Endodermal cell (in vitro differentiated cells): ENCODE measurements at regions not wholly inside any gene's neighbourhood (a gene's known extent, or its start where the extent isn't known, plus 50 kb on each side); places are given as distances from the start of the nearest gene placed in this dataset.

Experiments
- DNase-seq: peaks from one replicate; pipeline ENCODE4 v3.0.0-alpha.2; 2017
- H3K27ac ChIP-seq: 2 replicates; pipeline ENCODE4 v1.5.1; 2013; ENCODE audit warnings: mild to moderate bottlenecking, low read depth, low read length, moderate library complexity
- H3K27me3 ChIP-seq: 2 replicates; pipeline ENCODE4 v1.6.1; 2013; ENCODE audit warnings: mild to moderate bottlenecking, low read length, moderate library complexity; ENCODE audit not compliant: insufficient read depth, control insufficient read depth, poor library complexity, severe bottlenecking
- H3K36me3 ChIP-seq: 2 replicates; pipeline ENCODE4 v1.7.0; 2013; ENCODE audit warnings: mild to moderate bottlenecking, low read length, moderate library complexity; ENCODE audit not compliant: control insufficient read depth, insufficient read depth
- H3K4me1 ChIP-seq: one replicate; pipeline ENCODE4 v1.7.0; 2013; ENCODE audit warnings: low read length; ENCODE audit not compliant: control insufficient read depth, insufficient read depth
- H3K4me3 ChIP-seq: 2 replicates; pipeline ENCODE4 v1.5.1; 2013; ENCODE audit warnings: mild to moderate bottlenecking, low read length, moderate library complexity
- H3K9ac ChIP-seq: 2 replicates; pipeline ENCODE4 v1.6.1; 2013; ENCODE audit warnings: mild to moderate bottlenecking, low read length, moderate library complexity; ENCODE audit not compliant: poor library complexity, severe bottlenecking; ENCODE audit errors: extremely low read depth
- H3K9me3 ChIP-seq: 2 replicates; pipeline ENCODE4 v1.6.1; 2013; ENCODE audit warnings: mild to moderate bottlenecking, low read length, moderate library complexity; ENCODE audit not compliant: control insufficient read depth
- H3K27ac Mint-ChIP-seq: 2 replicates; pipeline ENCODE4 v1.8.0; 2020; ENCODE audit warnings: mixed read lengths
- H3K27me3 Mint-ChIP-seq: 2 replicates; pipeline ENCODE4 v1.8.0; 2021; ENCODE audit warnings: mild to moderate bottlenecking, mixed read lengths; ENCODE audit not compliant: insufficient read depth
- H3K36me3 Mint-ChIP-seq: 2 replicates; pipeline ENCODE4 v1.8.0; 2020; ENCODE audit warnings: low read depth, mixed read lengths
- H3K4me1 Mint-ChIP-seq: 2 replicates; pipeline ENCODE4 v1.8.0; 2020; ENCODE audit warnings: mixed read lengths
- H3K4me3 Mint-ChIP-seq: 2 replicates; pipeline ENCODE4 v1.8.0; 2020; ENCODE audit warnings: mild to moderate bottlenecking, moderate library complexity, mixed read lengths
- H3K9me3 Mint-ChIP-seq: 2 replicates; pipeline ENCODE4 v1.8.0; 2020; ENCODE audit warnings: mild to moderate bottlenecking, mixed read lengths
- CTCF ChIP-seq: fragments of 200-600 bp; sonication (generic); conservative IDR thresholded peaks from 2 replicates; pipeline ENCODE4 v1.5.0; 2021; ENCODE audit warnings: antibody characterized with exemption, mild to moderate bottlenecking
- whole genome bisulfite sequencing, 2 experiments: methylation state at CpG; one replicate each; pipeline versions ENCODE4 v1.1.5 to v1.1.7; 2013; ENCODE audit warnings: missing lambda C conversion rate in 2 of 2, mixed read lengths in 1 of 2; ENCODE audit not compliant: insufficient coverage in 1 of 2, insufficient read length in 1 of 2; 5-methylcytosine and 5-hydroxymethylcytosine counted together

GRCh38 chr17:59465949-59466307 lies 99.5 kb upstream of the DHX40 start:
- peaks cover 15% of the 10 kb centered on the region for H3K4me1 Mint-ChIP-seq
- H3K27me3 Mint-ChIP-seq, result peaks cover 3% of the 10 kb centered on the region
- H3K4me3 Mint-ChIP-seq, result no peak overlapping the region
- Histone ChIP-seq H3K4me1 (no peaks in the 10 kb centered on the region), H3K36me3 (no peaks in the 10 kb centered on the region), H3K9me3 (no peaks in the 10 kb centered on the region), H3K9ac (no peak overlapping the region), H3K27ac (no peak overlapping the region), H3K4me3 (no peak overlapping the region), H3K27me3 (no peaks in the 10 kb centered on the region)
- no peaks in the 10 kb centered on the region for H3K36me3 Mint-ChIP-seq
- no peak overlapping the region for H3K27ac Mint-ChIP-seq
- 89 to 93% methylated on average over 5 to 6 of the region's 6 CpGs for WGBS, 2 experiments
- TF ChIP-seq CTCF, result no peak
- peak; percentile 20 for DNase-seq
- H3K9me3 Mint-ChIP-seq, result no peaks in the 10 kb centered on the region

- Mint-ChIP-seq H3K36me3 (no peaks in the 10 kb centered on the region), H3K27me3 (peaks cover 2% of the 10 kb centered on the region), H3K9me3 (no peaks in the 10 kb centered on the region), H3K4me1 (peaks cover 15% of the 10 kb centered on the region), H3K27ac (no peak overlapping the region), H3K4me3 (no peak overlapping the region)
- Histone ChIP-seq H3K4me1 (no peaks in the 10 kb centered on the region), H3K36me3 (no peaks in the 10 kb centered on the region), H3K9me3 (no peaks in the 10 kb centered on the region), H3K9ac (no peak overlapping the region), H3K27ac (no peak overlapping the region), H3K4me3 (no peak overlapping the region), H3K27me3 (no peaks in the 10 kb centered on the region)
- peak; percentile 43 for DNase-seq
- 92% methylated on average over 2 to 5 of the region's 5 CpGs for WGBS, 2 experiments
- no peak for TF ChIP-seq CTCF
These were observed 98.2 kb upstream of the DHX40 start for GRCh38 chr17:59466946-59467801.

GRCh38 chr17:59469786-59470485 lies 95.5 kb upstream of the DHX40 start:
- Mint-ChIP-seq H3K27me3 (peaks cover 2% of the 10 kb centered on the region), H3K4me1 (peaks cover 14% of the 10 kb centered on the region), H3K4me3 (no peak overlapping the region), H3K27ac (no peak overlapping the region), H3K36me3 (no peaks in the 10 kb centered on the region), H3K9me3 (no peaks in the 10 kb centered on the region)
- peak; percentile 43 for DNase-seq
- Histone ChIP-seq H3K4me3 (no peak overlapping the region), H3K27me3 (no peaks in the 10 kb centered on the region), H3K9me3 (no peaks in the 10 kb centered on the region), H3K36me3 (no peaks in the 10 kb centered on the region), H3K9ac (no peak overlapping the region), H3K4me1 (no peaks in the 10 kb centered on the region), H3K27ac (no peak overlapping the region)
- TF ChIP-seq CTCF, result no peak
- 79 to 87% methylated on average over 4 to 8 of the region's 8 CpGs for WGBS, 2 experiments
